Esophagus muscularis mucosa (tissue), 4 donors: ENCODE measurements at regions not wholly inside any gene's neighbourhood (a gene's known extent, or its start where the extent isn't known, plus 50 kb on each side); places are given as distances from the start of the nearest gene placed in this dataset.

ENCODE experiments used
- EP300 ChIP-seq: sonication (generic); formaldehyde crosslinking; IDR thresholded peaks from one replicate; pipeline ENCODE4 v1.6.1; 2017; ENCODE audit warnings: antibody characterized with exemption
- POLR2A ChIP-seq: fragments of 450-650 bp; IDR thresholded peaks from one replicate; pipeline ENCODE4 v1.6.1; 2017; ENCODE audit warnings: antibody characterized with exemption, moderate library complexity, mild to moderate bottlenecking, low read depth
- POLR2AphosphoS5 ChIP-seq, 2 donors: sonication (generic); formaldehyde crosslinking; IDR thresholded peaks; one replicate each; pipeline ENCODE4 v1.6.1; 2017; ENCODE audit warnings: antibody characterized with exemption in 2 of 2
- TF ChIP-seq, protein P1 (sequence below), 3 experiments: fragments of 200-600 bp in 2 of 3; fragments of 450-650 bp in 1 of 3; sonication (generic) in 2 of 3; IDR thresholded peaks; one replicate each; pipeline ENCODE4 v1.5.1; 2017 to 2019; ENCODE audit warnings: antibody characterized with exemption in 3 of 3, mild to moderate bottlenecking in 2 of 3, moderate library complexity in 1 of 3

DNA sequence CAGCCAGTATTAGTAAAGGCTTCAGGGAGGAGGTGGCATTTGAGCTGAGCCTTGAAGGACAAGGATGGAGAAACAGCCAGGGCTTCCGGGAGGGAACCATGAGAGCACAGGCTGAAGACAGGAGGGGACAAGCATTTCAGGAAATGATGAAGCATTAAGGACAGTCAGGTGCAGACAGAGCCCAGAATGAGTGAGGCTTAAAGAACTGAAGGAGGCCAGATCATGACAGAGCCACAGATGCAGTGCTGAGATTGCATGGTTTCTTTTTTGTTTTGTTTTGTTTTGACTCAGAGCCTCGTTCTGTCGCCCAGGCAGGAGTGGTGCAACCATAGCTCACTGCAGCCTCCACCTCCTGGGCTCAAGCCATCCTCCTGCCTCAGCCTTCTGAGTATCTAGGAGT is 211.5 kb downstream of the SOX9 start:
- TF ChIP-seq, protein P1, sequence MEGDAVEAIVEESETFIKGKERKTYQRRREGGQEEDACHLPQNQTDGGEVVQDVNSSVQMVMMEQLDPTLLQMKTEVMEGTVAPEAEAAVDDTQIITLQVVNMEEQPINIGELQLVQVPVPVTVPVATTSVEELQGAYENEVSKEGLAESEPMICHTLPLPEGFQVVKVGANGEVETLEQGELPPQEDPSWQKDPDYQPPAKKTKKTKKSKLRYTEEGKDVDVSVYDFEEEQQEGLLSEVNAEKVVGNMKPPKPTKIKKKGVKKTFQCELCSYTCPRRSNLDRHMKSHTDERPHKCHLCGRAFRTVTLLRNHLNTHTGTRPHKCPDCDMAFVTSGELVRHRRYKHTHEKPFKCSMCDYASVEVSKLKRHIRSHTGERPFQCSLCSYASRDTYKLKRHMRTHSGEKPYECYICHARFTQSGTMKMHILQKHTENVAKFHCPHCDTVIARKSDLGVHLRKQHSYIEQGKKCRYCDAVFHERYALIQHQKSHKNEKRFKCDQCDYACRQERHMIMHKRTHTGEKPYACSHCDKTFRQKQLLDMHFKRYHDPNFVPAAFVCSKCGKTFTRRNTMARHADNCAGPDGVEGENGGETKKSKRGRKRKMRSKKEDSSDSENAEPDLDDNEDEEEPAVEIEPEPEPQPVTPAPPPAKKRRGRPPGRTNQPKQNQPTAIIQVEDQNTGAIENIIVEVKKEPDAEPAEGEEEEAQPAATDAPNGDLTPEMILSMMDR (IDR thresholded peaks at IDR 0.05): no peak
- no peak for TF ChIP-seq POLR2A
- no peak for TF ChIP-seq EP300
- TF ChIP-seq POLR2AphosphoS5 (IDR thresholded peaks at IDR 0.05): no peak
